Glutamatergic neuron (in vitro differentiated cells): ENCODE measurements at regions not wholly inside any gene's neighbourhood (a gene's known extent, or its start where the extent isn't known, plus 50 kb on each side); places are given as distances from the start of the nearest gene placed in this dataset.
"Not testable (repeated sequence)": the region's sequence is repeated elsewhere in the genome, so short reads cannot be mapped to it uniquely, and the experiment has no call there.

Experiments used
- DNase-seq: peaks from one replicate; pipeline ENCODE4 v3.0.0; 2022
- H3K27ac Mint-ChIP-seq: one replicate; pipeline ENCODE4 v1.8.0; 2020; ENCODE audit warnings: mild to moderate bottlenecking, mixed read lengths, inconsistent platforms; ENCODE audit not compliant: unreplicated experiment
- H3K27me3 Mint-ChIP-seq: one replicate; pipeline ENCODE4 v1.8.0; 2020; ENCODE audit warnings: mild to moderate bottlenecking, moderate library complexity, mixed read lengths, inconsistent platforms; ENCODE audit not compliant: unreplicated experiment
- H3K36me3 Mint-ChIP-seq: one replicate; pipeline ENCODE4 v1.8.0; 2020; ENCODE audit warnings: mild to moderate bottlenecking, mixed read lengths, inconsistent platforms; ENCODE audit not compliant: unreplicated experiment
- H3K4me1 Mint-ChIP-seq: one replicate; pipeline ENCODE4 v1.8.0; 2020; ENCODE audit warnings: mild to moderate bottlenecking, low read depth, mixed read lengths, inconsistent platforms; ENCODE audit not compliant: unreplicated experiment
- H3K4me3 Mint-ChIP-seq: one replicate; pipeline ENCODE4 v1.8.0; 2020; ENCODE audit warnings: mild to moderate bottlenecking, mixed read lengths, inconsistent platforms; ENCODE audit not compliant: unreplicated experiment
- H3K9me3 Mint-ChIP-seq: one replicate; pipeline ENCODE4 v1.8.0; 2020; ENCODE audit warnings: mild to moderate bottlenecking, moderate library complexity, mixed read lengths, inconsistent platforms; ENCODE audit not compliant: unreplicated experiment
- CTCF ChIP-seq: fragments of 200-600 bp; sonication (generic); IDR thresholded peaks from one replicate; pipeline ENCODE4 v1.5.0; 2021; ENCODE audit not compliant: partially characterized antibody, unreplicated experiment

DNA sequence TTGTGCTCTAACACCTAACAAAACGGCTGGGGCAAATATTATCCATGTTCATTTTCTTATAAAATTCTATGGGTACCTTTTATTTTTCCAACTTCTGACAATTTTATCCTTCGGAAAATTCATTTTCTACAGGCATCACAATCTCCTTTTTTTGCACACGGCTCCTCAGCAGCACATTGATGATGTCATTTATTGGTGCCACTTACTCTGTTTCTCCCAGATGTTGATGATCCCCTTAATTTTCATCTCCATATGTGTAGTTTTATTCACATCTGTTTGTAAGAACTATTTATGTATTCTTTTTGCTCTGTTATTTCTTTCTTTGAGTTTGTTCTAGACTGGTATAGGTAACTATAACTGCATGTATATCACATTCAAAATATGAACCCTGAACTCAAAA is 1660.8 kb upstream of the DDX18 start:
- no peak overlapping the region for H3K27ac Mint-ChIP-seq

GRCh38 chr2:116160657-116161056 is 1653.8 kb upstream of the DDX18 start:
- Mint-ChIP-seq H3K4me3 (no peak overlapping the region), H3K9me3 (peaks cover 9% of the 10 kb centered on the region)

More for the DNA sequence above, 1660.8 kb upstream of the DDX18 start:
- Mint-ChIP-seq H3K9me3 (no peaks in the 10 kb centered on the region), H3K4me3 (no peak overlapping the region), H3K36me3 (no peaks in the 10 kb centered on the region), H3K27me3 (no peaks in the 10 kb centered on the region), H3K4me1 (no peaks in the 10 kb centered on the region)
- no peak for TF ChIP-seq CTCF
- DNase-seq: no peak

GRCh38 chr2:116162395-116162794 is 1652.1 kb upstream of the DDX18 start:
- H3K9me3 Mint-ChIP-seq: peaks cover 9% of the 10 kb centered on the region
- DNase-seq: no peak
- H3K27ac Mint-ChIP-seq: no peak overlapping the region
- no peaks in the 10 kb centered on the region for H3K4me1 Mint-ChIP-seq
- no peak for TF ChIP-seq CTCF
- no peak overlapping the region for H3K4me3 Mint-ChIP-seq
- peaks cover 13% of the 10 kb centered on the region for H3K36me3 Mint-ChIP-seq
- no peaks in the 10 kb centered on the region for H3K27me3 Mint-ChIP-seq

More at GRCh38 chr2:116160657-116161056, 1653.8 kb upstream of the DDX18 start:
- Mint-ChIP-seq H3K27ac (no peak overlapping the region), H3K27me3 (no peaks in the 10 kb centered on the region), H3K4me1 (no peaks in the 10 kb centered on the region), H3K36me3 (peaks cover 13% of the 10 kb centered on the region)
- TF ChIP-seq CTCF: no peak
- DNase-seq: no peak

DNA sequence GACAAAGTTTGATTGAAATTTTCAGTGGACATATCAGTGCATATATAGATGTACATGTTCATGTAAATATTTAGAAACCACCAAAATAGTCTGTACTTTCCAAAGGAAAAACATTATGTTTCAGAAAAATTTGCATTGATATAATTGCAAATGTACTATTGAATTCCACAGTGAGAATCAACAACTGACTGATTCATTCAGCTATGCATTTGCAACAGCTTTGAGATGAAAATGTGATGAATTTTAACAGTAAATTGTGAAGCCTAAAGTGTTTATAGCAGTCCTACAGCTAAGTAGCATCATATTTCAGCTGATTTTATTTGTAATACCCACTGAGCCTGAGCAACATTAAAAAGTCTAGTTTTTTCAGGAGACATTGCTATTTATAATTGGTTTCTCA is 1647.4 kb upstream of the DDX18 start:
- H3K4me3 Mint-ChIP-seq: no peak overlapping the region
- no peak for DNase-seq
- H3K36me3 Mint-ChIP-seq: peaks cover 7% of the 10 kb centered on the region
- TF ChIP-seq CTCF: no peak
- H3K27ac Mint-ChIP-seq: no peak overlapping the region
- no peaks in the 10 kb centered on the region for H3K4me1 Mint-ChIP-seq
- H3K9me3 Mint-ChIP-seq: peaks cover 6% of the 10 kb centered on the region
- H3K27me3 Mint-ChIP-seq: no peaks in the 10 kb centered on the region

- Mint-ChIP-seq H3K27me3 (no peaks in the 10 kb centered on the region), H3K36me3 (no peaks in the 10 kb centered on the region), H3K4me1 (no peaks in the 10 kb centered on the region), H3K9me3 (no peaks in the 10 kb centered on the region), H3K4me3 (no peak overlapping the region), H3K27ac (no peak overlapping the region)
- no peak for TF ChIP-seq CTCF
- DNase-seq: no peak
Observed at GRCh38 chr2:116180072-116180471, 1634.4 kb upstream of the DDX18 start.

DNA sequence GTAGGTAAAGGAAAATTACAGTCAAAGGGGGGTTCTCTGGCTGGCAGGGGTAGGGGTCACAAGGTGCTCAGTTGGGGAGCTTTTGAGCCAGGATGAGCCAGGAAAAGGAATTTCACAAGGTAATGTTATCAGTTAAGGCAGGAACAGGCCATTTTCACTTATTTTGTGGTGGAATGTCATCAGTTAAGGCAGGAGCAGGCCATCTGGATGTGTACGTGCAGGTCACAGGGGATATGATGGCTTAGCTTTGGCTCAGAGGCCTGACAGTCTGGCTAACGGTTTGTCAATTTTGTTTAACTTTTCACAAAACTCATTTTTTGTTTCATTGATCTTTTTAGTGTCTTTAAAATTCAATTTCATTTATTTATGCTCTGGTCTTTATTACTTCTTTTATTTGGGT is 1623.8 kb upstream of the DDX18 start:
- H3K4me1 Mint-ChIP-seq, H3K9me3 Mint-ChIP-seq, H3K4me3 Mint-ChIP-seq, H3K27me3 Mint-ChIP-seq, DNase-seq, H3K27ac Mint-ChIP-seq: not testable (repeated sequence)
- peaks cover 23% of the 10 kb centered on the region for H3K36me3 Mint-ChIP-seq
